ENCODE measurements at regions not wholly inside any gene's neighbourhood (a gene's known extent, or its start where the extent isn't known, plus 50 kb on each side); places are given as distances from the start of the nearest gene placed in this dataset.

GRCh38 chr11:109796253-109796652 is 296.9 kb upstream of the ZC3H12C start:
- TF ChIP-seq EZH2 (optimal IDR thresholded peaks at IDR 0.05; ENCODE audit: low read depth, low read length) (no peak), EZH2phosphoT487 (IDR thresholded peaks at IDR 0.05; ENCODE audit: low read length) (no peak), CTCF (IDR thresholded peaks at IDR 0.05; ENCODE audit: low read length) (no peak)
